Coronary artery (tissue), 2 donors: ENCODE measurements at regions not wholly inside any gene's neighbourhood (a gene's known extent, or its start where the extent isn't known, plus 50 kb on each side); places are given as distances from the start of the nearest gene placed in this dataset.

Experiments
- DNase-seq: peaks from one replicate; pipeline ENCODE4 v3.0.0-alpha.2; 2017; ENCODE audit warnings: low spot score
- H3K27ac ChIP-seq, 2 donors: fragments of 200-600 bp; sonication (generic); one replicate each; pipeline ENCODE4 v1.5.1; 2016 to 2019
- H3K4me3 ChIP-seq: fragments of 200-600 bp; sonication (generic); 2 replicates; pipeline ENCODE4 v1.5.1; 2016; ENCODE audit warnings: mild to moderate bottlenecking, moderate library complexity
- TF ChIP-seq, protein P1 (sequence below): fragments of 200-600 bp; sonication (generic); IDR thresholded peaks from one replicate; pipeline ENCODE4 v1.5.1; 2019; ENCODE audit warnings: antibody characterized with exemption

GRCh38 chr2:4862031-4862430 is 830.2 kb upstream of the SOX11 start:
- TF ChIP-seq, protein P1, sequence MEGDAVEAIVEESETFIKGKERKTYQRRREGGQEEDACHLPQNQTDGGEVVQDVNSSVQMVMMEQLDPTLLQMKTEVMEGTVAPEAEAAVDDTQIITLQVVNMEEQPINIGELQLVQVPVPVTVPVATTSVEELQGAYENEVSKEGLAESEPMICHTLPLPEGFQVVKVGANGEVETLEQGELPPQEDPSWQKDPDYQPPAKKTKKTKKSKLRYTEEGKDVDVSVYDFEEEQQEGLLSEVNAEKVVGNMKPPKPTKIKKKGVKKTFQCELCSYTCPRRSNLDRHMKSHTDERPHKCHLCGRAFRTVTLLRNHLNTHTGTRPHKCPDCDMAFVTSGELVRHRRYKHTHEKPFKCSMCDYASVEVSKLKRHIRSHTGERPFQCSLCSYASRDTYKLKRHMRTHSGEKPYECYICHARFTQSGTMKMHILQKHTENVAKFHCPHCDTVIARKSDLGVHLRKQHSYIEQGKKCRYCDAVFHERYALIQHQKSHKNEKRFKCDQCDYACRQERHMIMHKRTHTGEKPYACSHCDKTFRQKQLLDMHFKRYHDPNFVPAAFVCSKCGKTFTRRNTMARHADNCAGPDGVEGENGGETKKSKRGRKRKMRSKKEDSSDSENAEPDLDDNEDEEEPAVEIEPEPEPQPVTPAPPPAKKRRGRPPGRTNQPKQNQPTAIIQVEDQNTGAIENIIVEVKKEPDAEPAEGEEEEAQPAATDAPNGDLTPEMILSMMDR: no peak
- H3K4me3 ChIP-seq: no peak overlapping the region
- DNase-seq: no peak

GRCh38 chr2:4866198-4866597 is 826.0 kb upstream of the SOX11 start:
- DNase-seq: no peak
- TF ChIP-seq, protein P1: no peak
- H3K27ac ChIP-seq: no peak overlapping the region

More at GRCh38 chr2:4862031-4862430, 830.2 kb upstream of the SOX11 start:
- no peak overlapping the region for H3K27ac ChIP-seq

GRCh38 chr2:4868466-4868865 is 823.7 kb upstream of the SOX11 start:
- H3K4me3 ChIP-seq: no peak overlapping the region
- no peak for DNase-seq
- TF ChIP-seq, protein P1: no peak
- no peak overlapping the region for H3K27ac ChIP-seq

More at GRCh38 chr2:4866198-4866597, 826.0 kb upstream of the SOX11 start:
- no peak overlapping the region for H3K4me3 ChIP-seq

DNA sequence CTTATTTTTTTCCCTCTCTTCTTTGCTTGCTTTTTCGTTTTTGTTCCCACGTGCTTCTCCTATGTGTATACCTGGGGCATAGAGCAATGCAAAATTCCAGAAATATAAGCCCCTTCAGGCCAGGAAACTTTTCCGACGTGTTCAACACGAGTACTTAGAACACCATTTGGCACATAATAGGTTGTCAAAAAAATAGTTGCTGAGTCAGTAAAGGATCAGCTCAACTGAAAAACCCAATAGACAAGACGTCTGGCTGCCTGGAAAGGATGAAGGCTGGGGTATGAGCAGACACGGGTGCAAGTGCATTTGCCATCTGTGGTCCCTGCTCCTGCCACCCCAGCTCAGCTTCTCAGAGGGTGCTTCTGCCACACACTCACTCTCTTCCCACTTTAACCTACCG is 823.0 kb upstream of the SOX11 start:
- no peak for DNase-seq
- Histone ChIP-seq H3K4me3 (no peak overlapping the region), H3K27ac (no peak overlapping the region)
- TF ChIP-seq, protein P1: no peak

- TF ChIP-seq, protein P1: no peak
- DNase-seq: no peak
Measured at GRCh38 chr2:4873364-4873763, 818.8 kb upstream of the SOX11 start.

DNA sequence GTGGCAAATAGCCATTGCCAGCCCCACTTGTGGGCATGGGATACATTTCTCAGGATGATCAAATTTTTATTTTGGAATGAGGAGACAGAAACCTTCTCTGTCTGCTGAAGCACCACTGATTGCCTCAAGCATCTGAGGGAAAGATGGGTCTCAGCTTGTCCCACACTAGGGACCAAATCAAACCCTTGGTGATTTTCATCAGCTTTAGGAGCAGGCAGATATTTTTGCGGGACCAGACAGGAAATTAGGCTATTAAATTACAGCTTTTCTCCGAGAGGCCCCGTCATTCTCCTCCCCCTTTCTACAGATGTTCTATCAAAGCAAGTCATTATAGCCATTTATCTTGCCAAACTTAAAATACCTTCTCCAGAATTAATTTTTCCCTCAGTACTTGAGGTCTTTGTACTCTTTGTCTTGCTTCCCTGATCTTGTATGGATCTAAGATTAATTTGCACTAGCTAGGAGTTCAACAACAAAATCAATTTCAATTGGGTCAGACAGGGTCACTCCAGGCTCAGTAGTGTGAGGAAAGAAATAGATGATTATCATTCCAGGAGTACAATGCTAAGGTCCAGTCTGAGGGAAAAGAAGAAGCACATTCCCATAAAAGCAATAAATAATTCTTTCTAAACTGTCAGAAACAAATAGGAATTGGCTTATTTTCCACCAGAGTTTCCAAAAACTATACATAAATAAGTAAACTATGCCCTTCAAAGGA is 818.1 kb upstream of the SOX11 start:
- Histone ChIP-seq H3K4me3 (no peak overlapping the region), H3K27ac (no peak overlapping the region)
- TF ChIP-seq, protein P1: no peak
- DNase-seq: no peak

More at GRCh38 chr2:4873364-4873763, 818.8 kb upstream of the SOX11 start:
- no peak overlapping the region for H3K4me3 ChIP-seq
- no peak overlapping the region for H3K27ac ChIP-seq

DNA sequence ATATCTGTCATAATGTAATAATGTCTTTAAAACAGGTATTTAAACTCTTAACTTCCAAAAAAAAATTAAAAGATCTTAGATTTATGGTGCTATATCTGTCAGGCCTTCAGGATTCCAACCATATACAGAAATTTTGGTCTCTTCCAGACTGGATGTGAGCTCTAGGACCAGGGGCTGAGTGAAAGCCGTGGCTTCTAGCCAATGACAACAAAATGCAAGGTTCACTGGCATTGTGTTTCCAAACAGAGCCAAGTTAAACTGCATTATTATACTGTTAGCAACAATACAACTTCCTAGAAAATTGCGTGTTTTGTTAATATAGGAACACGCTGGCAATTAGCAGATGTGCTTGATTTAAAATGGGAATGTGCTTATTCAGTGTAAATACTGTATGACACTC is 809.8 kb upstream of the SOX11 start:
- no peak for DNase-seq
- Histone ChIP-seq H3K27ac (no peak overlapping the region), H3K4me3 (no peak overlapping the region)
- TF ChIP-seq, protein P1: no peak
